K562 (cell line): ENCODE measurements at regions not wholly inside any gene's neighbourhood (a gene's known extent, or its start where the extent isn't known, plus 50 kb on each side); places are given as distances from the start of the nearest gene placed in this dataset.
A peak's percentile ranks its signal among the peaks of the same experiment; 100 is the strongest.

ENCODE experiments used
- ATAC-seq: fragments of 200-7000 bp; cut with Tn5 transposase; 3 replicates; pipeline ENCODE4 v1.9.1; 2020; ENCODE audit warnings: moderate library complexity
- BruUV-seq: library from RNA; stranded (reverse); fragments of 400-500 nt; replicated peaks from 2 replicates; lab custom pipeline; 2021; lab: Mats Ljungman, UMichigan
- CTCF ChIA-PET: fragments of 300-600 bp; formaldehyde crosslinking; extraction: SDS; loops from one replicate; lab custom pipeline; 2021; ENCODE audit warnings: low intra/inter-chr PET ratio; lab: Yijun Ruan, JAX
- POLR2A ChIA-PET: fragments of 300-600, 350-650 bp; sonication (Branson Sonifier 250); formaldehyde crosslinking; extraction: SDS; loops from one replicate; lab custom pipeline; 2021; ENCODE audit warnings: antibody characterized with exemption, inconsistent platforms; lab: Yijun Ruan, JAX
- DNase-seq, 4 experiments: peaks; one replicate each; pipeline versions ENCODE4 v3.0.0 to v3.0.0-alpha.2; 2011 to 2018; ENCODE audit warnings: low spot score in 3 of 4, mixed read lengths in 3 of 4; ENCODE audit errors: extremely low read depth in 1 of 4
- FAIRE-seq: peaks from 2 replicates; lab custom pipeline; 2011; peaks lifted over from hg19 to GRCh38; lab: Jason Lieb, UNC
- H2AFZ ChIP-seq: 2 replicates; pipeline ENCODE4 v1.6.0; 2011; ENCODE audit warnings: low read depth, low read length, control low read depth, inconsistent platforms
- H3K27ac ChIP-seq: fragments of 200-600 bp; 3 replicates; pipeline ENCODE4 v1.8.0; 2011; ENCODE audit warnings: low read depth, mild to moderate bottlenecking, control low read depth, inconsistent platforms, low read length, moderate library complexity, mixed read lengths; ENCODE audit errors: extremely low read depth
- H3K27me3 ChIP-seq, 2 experiments: fragments of 300-600 bp in 1 of 2; 2 replicates in 1 of 2; 3 replicates in 1 of 2; pipeline versions ENCODE4 v1.6.0 to v1.8.0; 2011; ENCODE audit warnings: inconsistent platforms in 2 of 2, low read length in 2 of 2, mild to moderate bottlenecking in 1 of 2, mixed read lengths in 1 of 2, moderate library complexity in 1 of 2; ENCODE audit not compliant: control insufficient read depth in 2 of 2, insufficient read depth in 2 of 2
- H3K36me3 ChIP-seq: fragments of 300-600 bp; 3 replicates; pipeline ENCODE4 v1.8.0; 2011; ENCODE audit warnings: mild to moderate bottlenecking, low read length, inconsistent platforms; ENCODE audit not compliant: control insufficient read depth, insufficient read depth
- H3K4me1 ChIP-seq, 2 experiments: fragments of 200-600 bp in 1 of 2; replicated peaks in 1 of 2; 2 replicates in 1 of 2; 3 replicates in 1 of 2; pipeline versions ENCODE4 v1.5.1 to v1.8.0; 2011; ENCODE audit warnings: inconsistent platforms in 2 of 2, low read length in 2 of 2, mild to moderate bottlenecking in 1 of 2, mixed read lengths in 1 of 2, moderate library complexity in 1 of 2; ENCODE audit not compliant: control insufficient read depth in 2 of 2, insufficient read depth in 2 of 2
- H3K4me2 ChIP-seq: 2 replicates; pipeline ENCODE4 v1.6.1; 2011; ENCODE audit warnings: low read length, control low read depth, inconsistent platforms, mixed read lengths; ENCODE audit not compliant: insufficient read depth
- H3K4me3 ChIP-seq: fragments of 200-600 bp; sonication (generic), shearing (Covaris generic); 2 replicates; pipeline ENCODE4 v1.5.1; 2016; ENCODE audit warnings: control low read depth, inconsistent platforms
- H3K79me2 ChIP-seq: fragments of 200-600 bp; 3 replicates; pipeline ENCODE4 v1.8.0; 2011; ENCODE audit warnings: low read length, inconsistent platforms; ENCODE audit not compliant: control insufficient read depth, insufficient read depth
- H3K9ac ChIP-seq, 2 experiments: 2 replicates each; pipeline versions ENCODE4 v1.6.0 to v1.6.1; 2011; ENCODE audit warnings: low read depth in 2 of 2, low read length in 2 of 2, control low read depth in 1 of 2, inconsistent platforms in 1 of 2, mild to moderate bottlenecking in 1 of 2, mixed read lengths in 1 of 2; ENCODE audit not compliant: insufficient read depth in 1 of 2
- H3K9me1 ChIP-seq: one replicate; pipeline ENCODE4 v1.6.0; 2011; ENCODE audit warnings: inconsistent platforms, mild to moderate bottlenecking, low read length, moderate library complexity; ENCODE audit not compliant: control insufficient read depth, insufficient read depth
- H3K9me3 ChIP-seq: replicated peaks from 2 replicates; pipeline ENCODE4 v1.5.1; 2011; ENCODE audit warnings: low read depth, low read length, inconsistent platforms; ENCODE audit not compliant: control insufficient read depth, insufficient read depth
- H4K20me1 ChIP-seq: replicated peaks from 2 replicates; pipeline ENCODE4 v1.6.1; 2011; ENCODE audit warnings: low read length, inconsistent platforms, mixed read lengths; ENCODE audit not compliant: control insufficient read depth, insufficient read depth
- CC2D1A ChIP-seq: fragments of 450-650 bp; IDR thresholded peaks from 2 replicates; pipeline ENCODE4 v1.6.1; 2017; ENCODE audit warnings: mild to moderate bottlenecking
- GATAD2B ChIP-seq: fragments of 450-650 bp; IDR thresholded peaks from 2 replicates; pipeline ENCODE4 v1.6.1; 2017; ENCODE audit warnings: mild to moderate bottlenecking, borderline replicate concordance
- KLF6 ChIP-seq: fragments of 250-450 bp; sonication (Bioruptor Pico); IDR thresholded peaks from 2 replicates; pipeline ENCODE4 v1.4.0; 2020; ENCODE audit warnings: mild to moderate bottlenecking, moderate library complexity, borderline replicate concordance
- NUFIP1 ChIP-seq: fragments of 450-650 bp; IDR thresholded peaks from 2 replicates; pipeline ENCODE4 v1.6.1; 2018; ENCODE audit not compliant: partially characterized antibody
- POLR2G ChIP-seq: fragments of 200-400 bp; formaldehyde crosslinking; IDR thresholded peaks from 2 replicates; pipeline ENCODE4 v1.6.1; 2017; ENCODE audit warnings: low read depth, mild to moderate bottlenecking, antibody characterized with exemption, low read length, moderate library complexity
- TCF7 ChIP-seq: sonication (generic); IDR thresholded peaks from 2 replicates; pipeline ENCODE4 v1.6.1; 2016; ENCODE audit warnings: antibody characterized with exemption, borderline replicate concordance
- ZNF324 ChIP-seq: fragments of 250-450 bp; sonication (Bioruptor Pico); IDR thresholded peaks from 2 replicates; pipeline ENCODE4 v1.4.0; 2020; ENCODE audit warnings: mild to moderate bottlenecking
- WGBS: fragments of 100-300 bp; shearing (Covaris generic); methylation state at CpG from one replicate; pipeline ENCODE4 v1.1.6; 2016; ENCODE audit warnings: low coverage, mixed read lengths; ENCODE audit not compliant: insufficient coverage; ENCODE audit errors: missing lambda C conversion rate; 5-methylcytosine and 5-hydroxymethylcytosine counted together
- in situ Hi-C: fragments of 300-500 bp; cut with MboI; formaldehyde crosslinking; loops from 4 replicates; pipeline ENCODE4 v1.15.0; 2018; ENCODE audit warnings: inconsistent platforms, mixed read lengths
- intact Hi-C: fragments of 100-400 bp; cut with micrococcal nuclease; formaldehyde crosslinking; loops from 2 replicates; pipeline ENCODE4 v1.14.2; 2022
- TF ChIP-seq, protein P1 (sequence below): fragments of 450-650 bp; formaldehyde crosslinking; IDR thresholded peaks from 2 replicates; pipeline ENCODE4 v1.4.0; 2020; ENCODE audit warnings: mild to moderate bottlenecking, mixed read lengths

DNA sequence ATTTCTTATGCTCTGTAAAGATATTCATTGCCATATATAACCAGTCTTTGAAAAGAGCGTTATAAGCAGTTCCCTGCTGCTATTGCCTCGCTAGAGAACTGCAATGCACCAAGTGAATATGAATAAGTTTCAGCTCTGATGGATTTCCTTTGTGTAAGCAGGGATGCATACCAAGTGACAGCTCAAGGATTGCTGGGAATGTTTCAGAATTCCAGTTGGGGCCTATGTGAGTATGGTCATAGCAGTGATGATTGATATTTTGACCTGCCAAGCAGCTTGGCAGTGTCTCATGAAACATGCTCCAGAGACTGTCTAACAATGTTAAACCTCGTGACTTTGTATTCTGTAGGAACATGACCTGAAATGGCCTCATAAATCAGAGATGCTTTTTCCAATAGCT lies 312.6 kb downstream of the C11orf87 start:
- Histone ChIP-seq H3K27ac (no peak overlapping the region), H3K36me3 (no peaks in the 10 kb centered on the region), H3K9me1 (no peaks in the 10 kb centered on the region), H2AFZ (no peak overlapping the region), H3K9ac (no peak overlapping the region), H3K27me3 (no peaks in the 10 kb centered on the region), H4K20me1 (no peaks in the 10 kb centered on the region), H3K79me2 (no peaks in the 10 kb centered on the region), H3K4me1 (no peaks in the 10 kb centered on the region), H3K4me2 (no peak overlapping the region), H3K9me3 (0 out of 2 replicates have a peak, but pooled peaks cover 2% of the 10 kb centered on the region), H3K4me3 (no peak overlapping the region)
- no peak for TF ChIP-seq POLR2G
- TF ChIP-seq KLF6, result no peak
- no peak for TF ChIP-seq NUFIP1
- no peak for TF ChIP-seq TCF7
- no peak for TF ChIP-seq GATAD2B
- TF ChIP-seq ZNF324 (CRISPR knock-in tag), result no peak
- no peak for TF ChIP-seq CC2D1A
- TF ChIP-seq, protein P1, sequence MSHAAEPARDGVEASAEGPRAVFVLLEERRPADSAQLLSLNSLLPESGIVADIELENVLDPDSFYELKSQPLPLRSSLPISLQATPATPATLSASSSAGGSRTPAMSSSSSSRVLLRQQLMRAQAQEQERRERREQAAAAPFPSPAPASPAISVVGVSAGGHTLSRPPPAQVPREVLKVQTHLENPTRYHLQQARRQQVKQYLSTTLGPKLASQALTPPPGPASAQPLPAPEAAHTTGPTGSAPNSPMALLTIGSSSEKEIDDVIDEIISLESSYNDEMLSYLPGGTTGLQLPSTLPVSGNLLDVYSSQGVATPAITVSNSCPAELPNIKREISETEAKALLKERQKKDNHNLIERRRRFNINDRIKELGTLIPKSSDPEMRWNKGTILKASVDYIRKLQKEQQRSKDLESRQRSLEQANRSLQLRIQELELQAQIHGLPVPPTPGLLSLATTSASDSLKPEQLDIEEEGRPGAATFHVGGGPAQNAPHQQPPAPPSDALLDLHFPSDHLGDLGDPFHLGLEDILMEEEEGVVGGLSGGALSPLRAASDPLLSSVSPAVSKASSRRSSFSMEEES (CRISPR knock-in tag), result peak; percentile 27; the same call in 1 of the 2 replicates
- POLR2A ChIA-PET, result no interaction called here
- no TSS peak for BruUV-seq
- in situ Hi-C loops (no loop called here), intact Hi-C loops (no loop called here)
- WGBS, result 3% methylated on average over 3 of the region's 3 CpGs
- ATAC-seq (no peak), DNase-seq (no peak), FAIRE-seq (no peak)
- CTCF ChIA-PET, result no interaction called here
